ENCODE measurements at regions not wholly inside any gene's neighbourhood (a gene's known extent, or its start where the extent isn't known, plus 50 kb on each side); places are given as distances from the start of the nearest gene placed in this dataset.

- DNase-seq: no peak
Observed at GRCh38 chr2:226364217-226364616, 435.4 kb downstream of the IRS1 start.

- no peak for DNase-seq
Observed at GRCh38 chr2:226362980-226363379, 436.6 kb downstream of the IRS1 start.

- no peak for DNase-seq
Observed at GRCh38 chr2:226360658-226361057, 439.0 kb downstream of the IRS1 start.

- DNase-seq: no peak
Observed at GRCh38 chr2:226358688-226359087, 440.9 kb downstream of the IRS1 start.

DNA sequence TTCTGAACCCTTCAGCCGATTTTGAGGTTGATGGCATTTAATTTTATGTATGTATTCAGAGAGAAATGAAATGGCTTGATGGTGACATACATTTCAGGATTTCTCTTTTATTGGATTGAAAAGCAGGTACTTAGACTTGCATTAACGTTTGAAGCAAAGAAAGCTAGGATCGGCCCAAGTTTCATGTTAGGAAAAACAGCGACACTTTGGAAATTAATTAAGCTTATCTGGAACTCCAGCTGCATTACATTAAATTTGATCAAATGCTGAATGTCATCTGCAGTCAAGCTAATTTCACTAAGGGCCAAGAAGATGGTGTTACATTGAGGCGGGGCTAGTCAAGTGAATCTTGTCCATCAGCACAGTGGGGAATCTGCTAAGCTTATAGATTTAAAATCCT lies 441.8 kb downstream of the IRS1 start:
- DNase-seq: no peak

- DNase-seq: no peak
Observed at GRCh38 chr2:226355600-226355999, 444.0 kb downstream of the IRS1 start.

DNA sequence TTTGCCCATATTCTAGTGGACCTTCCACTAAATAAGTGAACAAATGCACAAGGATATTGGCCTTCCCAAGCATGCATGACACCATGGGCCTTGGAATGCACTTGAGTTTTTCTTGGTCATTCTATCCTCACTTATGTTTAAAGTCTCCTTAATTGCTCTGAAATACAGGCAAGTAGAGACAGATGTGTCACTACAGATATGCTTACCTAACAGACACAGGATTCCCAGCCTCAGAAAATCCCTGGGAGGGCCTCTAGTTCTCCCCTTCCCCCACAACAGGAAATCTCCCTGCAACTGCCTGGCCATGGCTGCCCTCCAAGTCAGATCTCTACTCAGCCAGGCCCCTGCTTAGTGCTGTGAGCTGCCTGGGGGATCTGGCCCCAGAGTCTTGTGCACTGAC lies 445.2 kb downstream of the IRS1 start:
- no peak for DNase-seq

- DNase-seq: no peak
Observed at GRCh38 chr2:226352941-226353560, 446.6 kb downstream of the IRS1 start.

DNA sequence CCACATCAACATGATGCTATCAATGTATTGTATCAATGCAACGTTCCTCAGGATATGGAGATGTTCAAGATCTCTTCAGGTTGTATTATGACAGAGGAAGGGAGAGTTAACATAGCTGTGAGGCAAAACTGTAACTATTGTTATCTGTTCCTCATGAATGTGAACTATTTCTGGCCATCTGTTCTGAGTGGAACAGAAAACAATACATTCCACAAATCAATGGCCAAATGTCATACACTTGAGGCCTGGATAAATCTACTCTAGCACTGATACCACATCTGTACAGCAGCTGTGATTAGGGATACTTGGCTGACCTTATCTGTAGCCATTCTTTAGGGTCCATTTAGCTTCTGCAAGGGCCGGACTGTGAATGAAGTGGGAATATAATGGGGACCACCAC lies 447.9 kb downstream of the IRS1 start:
- DNase-seq: no peak

- DNase-seq: no peak
Observed at GRCh38 chr2:226339616-226340015, 460.0 kb downstream of the IRS1 start.

DNA sequence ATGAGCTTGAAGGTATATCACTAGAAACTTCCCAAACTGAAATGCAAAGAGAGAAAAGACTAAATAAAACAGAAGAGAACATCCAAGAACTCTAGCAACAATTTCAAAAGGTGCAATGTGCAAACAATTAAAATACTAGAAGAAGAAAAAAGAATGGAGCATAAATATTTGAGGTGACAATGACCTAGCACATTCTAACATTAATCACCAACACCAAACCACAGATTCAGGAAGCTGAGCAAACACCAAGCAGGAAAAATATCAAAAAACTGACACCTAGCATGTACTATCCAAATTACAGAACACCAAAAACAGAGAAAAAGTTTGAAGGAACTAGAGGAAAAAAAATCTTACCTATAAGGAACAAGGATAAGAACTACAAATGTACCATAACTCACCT lies 460.8 kb downstream of the IRS1 start:
- DNase-seq: no peak

- DNase-seq: no peak
Observed at GRCh38 chr2:226337941-226338600, 461.5 kb downstream of the IRS1 start.

GRCh38 chr2:226336283-226336682 lies 463.3 kb downstream of the IRS1 start:
- DNase-seq: no peak

- no peak for DNase-seq
Observed at GRCh38 chr2:226334981-226335720, 464.5 kb downstream of the IRS1 start.

- no peak for DNase-seq
Observed at GRCh38 chr2:226333388-226333787, 466.2 kb downstream of the IRS1 start.

DNA sequence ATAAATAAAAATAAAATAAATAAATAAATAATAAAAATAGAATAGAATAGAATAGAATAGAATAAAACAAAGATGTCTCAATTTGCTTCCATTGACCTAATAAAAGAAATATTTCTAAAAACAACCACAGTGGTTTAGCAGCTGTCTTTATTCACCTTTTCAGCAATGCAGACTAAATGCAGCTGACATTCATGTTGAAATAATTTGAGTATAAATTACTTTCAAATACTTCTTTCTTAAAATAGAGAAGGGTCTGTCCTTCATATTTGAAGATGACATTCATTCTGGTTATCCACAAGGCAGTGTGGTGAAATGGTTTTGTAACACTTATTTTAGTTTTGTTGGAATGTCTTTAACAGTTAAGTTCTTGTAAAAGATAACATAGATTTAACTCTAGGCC lies 469.4 kb downstream of the IRS1 start:
- no peak for DNase-seq

DNA sequence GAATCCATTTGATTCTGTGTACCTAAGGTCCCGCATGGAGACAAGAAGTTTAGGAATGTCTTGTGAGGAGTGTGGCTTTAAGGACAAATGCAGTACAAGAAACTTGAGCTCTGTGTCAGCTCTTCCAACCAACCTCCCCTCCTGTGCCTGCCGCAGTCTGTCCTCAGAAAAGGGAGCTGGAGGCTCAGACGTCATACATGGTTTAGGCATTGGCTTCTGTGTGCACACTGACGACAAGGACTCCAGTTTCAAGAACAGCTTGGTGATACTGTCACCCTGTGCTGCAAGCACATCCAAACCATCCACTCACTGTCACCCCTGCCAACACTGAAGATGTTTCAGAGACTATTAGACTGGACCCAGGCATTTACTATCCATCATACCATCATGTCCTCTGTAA lies 470.4 kb downstream of the IRS1 start:
- DNase-seq: no peak

- DNase-seq: no peak
Observed at GRCh38 chr2:226327830-226328229, 471.8 kb downstream of the IRS1 start.

GRCh38 chr2:226325526-226325925 lies 474.1 kb downstream of the IRS1 start:
- peak; percentile 22 for DNase-seq

DNA sequence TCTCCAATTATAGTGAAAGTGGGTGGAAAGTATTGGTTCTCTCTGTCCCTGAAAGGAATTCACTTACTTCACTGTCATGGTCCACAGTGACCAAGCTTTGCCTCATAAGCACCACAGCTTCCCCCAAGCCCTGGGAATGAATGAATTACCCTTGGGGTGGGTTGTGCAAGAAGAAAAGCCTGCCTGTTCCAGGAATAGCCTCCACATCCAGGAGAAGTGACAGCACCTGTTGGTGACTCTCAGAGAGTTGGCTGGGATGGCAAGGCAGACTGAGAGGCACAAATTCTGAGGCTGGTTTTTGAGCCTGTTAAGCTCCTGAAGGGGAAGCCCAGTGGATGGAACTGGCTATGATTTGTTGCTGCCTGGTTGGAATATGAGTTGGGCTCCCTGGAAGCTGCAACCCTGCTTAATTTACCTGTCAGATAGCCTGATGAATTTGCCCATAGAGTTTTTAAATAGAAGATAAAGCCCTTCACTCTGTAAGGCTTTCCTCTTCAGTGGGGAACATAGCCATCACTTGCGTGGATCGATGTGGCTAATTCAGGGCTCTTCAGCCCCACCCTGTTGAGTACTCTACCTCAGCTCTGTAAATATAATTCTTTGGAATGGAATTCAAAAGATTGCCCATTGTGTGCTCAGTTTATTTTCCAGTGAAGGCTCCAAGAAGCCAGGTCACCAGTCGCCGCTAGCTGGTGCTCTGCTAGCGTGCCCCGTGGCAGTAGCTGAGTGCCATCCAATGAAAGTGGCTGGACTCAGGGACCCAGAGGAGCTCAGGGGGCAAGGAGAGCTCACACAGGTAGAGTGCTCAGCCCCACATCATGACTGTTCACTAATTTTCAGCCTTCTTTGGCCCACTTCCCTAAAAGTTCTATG lies 479.3 kb downstream of the IRS1 start:
- DNase-seq: no peak

DNA sequence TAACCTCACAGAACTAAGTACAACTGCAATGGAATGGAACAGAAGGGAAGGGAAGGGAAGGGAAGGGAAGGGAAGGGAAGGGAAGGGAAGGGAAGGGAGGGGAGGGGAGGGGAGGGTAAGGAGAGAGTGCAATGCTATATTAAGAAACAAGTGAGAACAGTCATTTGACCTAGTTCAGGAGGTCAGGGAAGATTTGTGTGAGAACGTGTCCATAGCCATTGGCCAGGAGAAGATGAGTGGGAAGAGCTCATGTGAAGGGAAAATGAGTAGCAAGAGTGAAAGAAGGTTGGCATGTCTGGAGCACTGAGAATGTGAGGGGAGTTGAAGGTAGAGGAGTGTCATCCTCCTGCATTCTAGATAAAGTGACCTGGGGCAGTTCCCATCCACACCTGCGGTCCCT lies 481.6 kb downstream of the IRS1 start:
- no peak for DNase-seq

- no peak for DNase-seq
Observed at GRCh38 chr2:226313060-226313459, 486.6 kb downstream of the IRS1 start.

DNA sequence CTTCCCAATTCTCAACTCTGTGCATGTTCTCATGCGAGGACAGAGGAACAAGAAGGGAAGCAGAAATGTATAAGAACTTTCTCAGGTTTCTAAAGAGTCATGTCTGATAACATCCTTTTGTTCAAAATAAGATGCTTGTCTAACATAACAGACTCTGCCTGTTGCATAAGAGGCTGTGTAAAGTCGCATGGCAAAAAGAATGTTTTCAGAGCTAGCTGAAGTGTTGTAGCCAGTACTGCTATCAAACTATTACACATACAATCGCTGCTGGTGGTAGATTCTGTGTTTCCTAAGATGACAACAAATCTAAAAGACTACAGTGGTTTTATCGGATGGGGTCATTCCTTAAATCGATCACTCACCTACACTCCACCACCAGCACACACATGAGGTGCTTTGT lies 487.5 kb downstream of the IRS1 start:
- no peak for DNase-seq
